HepG2 (cell line): ENCODE measurements at regions not wholly inside any gene's neighbourhood (a gene's known extent, or its start where the extent isn't known, plus 50 kb on each side); places are given as distances from the start of the nearest gene placed in this dataset.

ENCODE experiments used
- ATAC-seq: fragments of 200-7000 bp; cut with Tn5 transposase; 3 replicates; pipeline ENCODE4 v1.9.1; 2020; ENCODE audit warnings: mild to moderate bottlenecking, moderate library complexity
- BruUV-seq: library from RNA; stranded (reverse); fragments of 400-500 nt; replicated peaks from 2 replicates; lab custom pipeline; 2021; lab: Mats Ljungman, UMichigan
- CTCF ChIA-PET: fragments of 300-600 bp; formaldehyde crosslinking; extraction: SDS; loops from one replicate; lab custom pipeline; 2021; ENCODE audit warnings: low total read pairs, inconsistent platforms, low intra/inter-chr PET ratio; lab: Yijun Ruan, JAX
- POLR2A ChIA-PET: fragments of 350-600 bp; sonication (Branson Sonifier 250); formaldehyde crosslinking; loops from one replicate; lab custom pipeline; 2020; ENCODE audit warnings: antibody characterized with exemption, inconsistent platforms; lab: Yijun Ruan, JAX
- DNase-seq: peaks from one replicate; pipeline ENCODE4 v3.0.0-alpha.2; 2015; ENCODE audit warnings: low spot score
- FAIRE-seq: peaks from 3 replicates; lab custom pipeline; 2011; peaks lifted over from hg19 to GRCh38; lab: Jason Lieb, UNC
- H2AFZ ChIP-seq: one replicate; pipeline ENCODE4 v1.6.1; 2011; ENCODE audit warnings: low read length, inconsistent platforms
- H3K27ac ChIP-seq: fragments of 300-600 bp; 3 replicates; pipeline ENCODE4 v1.8.0; 2011; ENCODE audit warnings: mixed run types, mild to moderate bottlenecking, mixed read lengths, low read length, inconsistent platforms; ENCODE audit not compliant: insufficient read depth; ENCODE audit errors: extremely low read length
- H3K27me3 ChIP-seq, 2 experiments: fragments of 200-600 bp in 1 of 2; 2 replicates in 1 of 2; 3 replicates in 1 of 2; pipeline versions ENCODE4 v1.6.0 to v1.8.0; 2011; ENCODE audit warnings: low read length in 2 of 2, mild to moderate bottlenecking in 2 of 2, moderate library complexity in 2 of 2, inconsistent platforms in 1 of 2; ENCODE audit not compliant: insufficient read depth in 2 of 2, control insufficient read depth in 1 of 2
- H3K36me3 ChIP-seq, 2 experiments: fragments of 200-600 bp in 1 of 2; replicated peaks in 1 of 2; 2 replicates in 1 of 2; 3 replicates in 1 of 2; pipeline versions ENCODE4 v1.5.1 to v1.8.0; 2011; ENCODE audit warnings: low read length in 2 of 2, inconsistent platforms in 1 of 2; ENCODE audit not compliant: insufficient read depth in 2 of 2, control insufficient read depth in 1 of 2
- H3K4me1 ChIP-seq: 2 replicates; pipeline ENCODE4 v1.5.1; 2012; ENCODE audit warnings: low read length, inconsistent platforms; ENCODE audit not compliant: insufficient read depth
- H3K4me2 ChIP-seq: 2 replicates; pipeline ENCODE4 v1.6.0; 2011; ENCODE audit warnings: low read depth, low read length, inconsistent platforms
- H3K4me3 ChIP-seq, 3 experiments: fragments of 200-600 bp in 1 of 3; sonication (generic), shearing (Covaris generic) in 1 of 3; replicated peaks in 1 of 3; 2 replicates each; pipeline ENCODE4 v1.5.1; 2011 to 2016; ENCODE audit warnings: low read length in 3 of 3, inconsistent platforms in 2 of 3, low read depth in 2 of 3, mild to moderate bottlenecking in 2 of 3, control low read depth in 1 of 3, mixed read lengths in 1 of 3; ENCODE audit not compliant: insufficient read depth in 1 of 3
- H3K79me2 ChIP-seq: one replicate; pipeline ENCODE4 v1.6.1; 2011; ENCODE audit warnings: low read length, inconsistent platforms; ENCODE audit not compliant: insufficient read depth
- H3K9ac ChIP-seq: 2 replicates; pipeline ENCODE4 v1.6.0; 2011; ENCODE audit warnings: mild to moderate bottlenecking, low read depth, low read length, inconsistent platforms; ENCODE audit not compliant: insufficient read depth
- H3K9me3 ChIP-seq: 2 replicates; pipeline ENCODE4 v1.5.1; 2012; ENCODE audit warnings: mild to moderate bottlenecking, low read length
- H4K20me1 ChIP-seq: 2 replicates; pipeline ENCODE4 v1.6.0; 2011; ENCODE audit warnings: inconsistent platforms, mild to moderate bottlenecking, low read length, moderate library complexity; ENCODE audit not compliant: insufficient read depth
- ADNP ChIP-seq: sonication (generic); formaldehyde crosslinking; IDR thresholded peaks from 2 replicates; pipeline ENCODE4 v1.4.0; 2020; ENCODE audit warnings: missing genetic modification reagents
- FLYWCH1 ChIP-seq: sonication (generic); formaldehyde crosslinking; IDR thresholded peaks from 2 replicates; pipeline ENCODE4 v1.8.1; 2023; ENCODE audit warnings: mild to moderate bottlenecking, missing genetic modification reagents
- FOSL1 ChIP-seq: sonication (generic); formaldehyde crosslinking; IDR thresholded peaks from 2 replicates; pipeline ENCODE4 v1.9.0; 2021; ENCODE audit warnings: missing genetic modification reagents, borderline replicate concordance
- KLF11 ChIP-seq: IDR thresholded peaks from 2 replicates; pipeline ENCODE4 v1.6.1; 2016; ENCODE audit warnings: missing compliant biosample characterization
- SMAD3 ChIP-seq: sonication (generic); formaldehyde crosslinking; IDR thresholded peaks from 2 replicates; pipeline ENCODE4 v1.4.0; 2020; ENCODE audit warnings: missing genetic modification reagents
- SSRP1 ChIP-seq: IDR thresholded peaks from 2 replicates; pipeline ENCODE4 v1.6.1; 2016; ENCODE audit warnings: control low read depth
- ZNF232 ChIP-seq: sonication (generic); formaldehyde crosslinking; IDR thresholded peaks from 2 replicates; pipeline ENCODE4 v1.4.0; 2020; ENCODE audit warnings: missing genetic modification reagents, borderline replicate concordance
- ZNF441 ChIP-seq: sonication (generic); formaldehyde crosslinking; IDR thresholded peaks from 2 replicates; pipeline ENCODE4 v1.7.0; 2021; ENCODE audit warnings: missing genetic modification reagents, borderline replicate concordance
- ZNF782 ChIP-seq: sonication (generic); formaldehyde crosslinking; IDR thresholded peaks from 2 replicates; pipeline ENCODE4 v1.4.0; 2020; ENCODE audit warnings: missing genetic modification reagents, mild to moderate bottlenecking, borderline replicate concordance
- ZNF839 ChIP-seq: sonication (generic); formaldehyde crosslinking; IDR thresholded peaks from 2 replicates; pipeline ENCODE4 v1.4.0; 2020; ENCODE audit warnings: missing genetic modification reagents, mild to moderate bottlenecking, borderline replicate concordance
- ZSCAN9 ChIP-seq: IDR thresholded peaks from 2 replicates; pipeline ENCODE4 v1.6.1; 2016; ENCODE audit warnings: borderline replicate concordance
- WGBS: methylation state at CpG from one replicate; pipeline ENCODE4 v1.1.6; 2017; ENCODE audit warnings: low lambda C conversion rate; 5-methylcytosine and 5-hydroxymethylcytosine counted together
- in situ Hi-C: cut with HindIII; loops from 2 replicates; pipeline ENCODE4 v1.10.0; 2017; ENCODE audit warnings: low pct_unique_long_range_greater_than_20kb; ENCODE audit not compliant: extremely low pct_ligation_motif_present
- intact Hi-C: fragments of 100-400 bp; cut with micrococcal nuclease; formaldehyde crosslinking; loops from one replicate; pipeline ENCODE4 v1.10.0; 2022; ENCODE audit not compliant: unreplicated experiment
- TF ChIP-seq, protein P1 (sequence below): IDR thresholded peaks from 2 replicates; pipeline ENCODE4 v1.6.1; 2016
- TF ChIP-seq, protein P2 (sequence below): sonication (generic); formaldehyde crosslinking; IDR thresholded peaks from 2 replicates; pipeline ENCODE4 v1.9.0; 2021; ENCODE audit warnings: missing genetic modification reagents, mild to moderate bottlenecking, borderline replicate concordance
- TF ChIP-seq, protein P3 (sequence below): sonication (generic); formaldehyde crosslinking; IDR thresholded peaks from 2 replicates; pipeline ENCODE4 v1.4.0; 2020; ENCODE audit warnings: missing genetic modification reagents
- TF ChIP-seq, protein P4 (sequence below): sonication (generic); formaldehyde crosslinking; IDR thresholded peaks from 2 replicates; pipeline ENCODE4 v1.5.0; 2020; ENCODE audit warnings: missing genetic modification reagents
- TF ChIP-seq, protein P5 (sequence below): sonication (generic); formaldehyde crosslinking; IDR thresholded peaks from 2 replicates; pipeline ENCODE4 v1.4.0; 2020; ENCODE audit warnings: mild to moderate bottlenecking, missing genetic modification reagents

DNA sequence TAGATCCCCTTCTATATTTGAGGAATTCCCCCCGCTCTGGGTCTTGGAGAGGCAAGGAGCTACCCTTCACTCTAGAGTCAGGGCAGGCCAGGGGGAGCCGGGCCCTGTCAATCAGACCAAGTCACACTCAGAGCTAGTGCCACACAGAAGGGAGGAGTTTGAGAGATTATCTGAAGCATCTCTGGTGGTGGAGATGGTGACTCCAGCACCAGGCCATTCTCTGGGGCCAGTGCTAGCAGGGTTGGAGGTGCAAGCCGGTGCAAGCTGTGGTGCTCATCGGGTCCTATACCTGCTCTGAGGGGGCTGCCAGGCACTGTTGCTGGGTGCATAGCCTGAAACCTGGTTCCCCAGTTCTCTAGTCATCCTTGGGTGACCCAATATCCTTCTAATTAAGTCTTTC lies 201.2 kb downstream of the COPRS start:
- DNase-seq (no peak), ATAC-seq (no peak), FAIRE-seq (no peak)
- Histone ChIP-seq H3K36me3 (no peaks in the 10 kb centered on the region), H3K9me3 (peaks cover 4% of the 10 kb centered on the region), H3K4me1 (no peaks in the 10 kb centered on the region), H3K27me3 (peaks cover 0 to 9% of the 10 kb centered on the region in 2 experiments; a peak in 3 of 5 replicates), H4K20me1 (no peaks in the 10 kb centered on the region), H3K9ac (no peak overlapping the region), H3K79me2 (no peaks in the 10 kb centered on the region), H3K4me2 (no peak overlapping the region), H2AFZ (no peak overlapping the region), H3K27ac (no peak overlapping the region)
- in situ Hi-C loops, result no loop called here
- CTCF ChIA-PET, result no interaction called here
- BruUV-seq, result no TSS peak
- POLR2A ChIA-PET, result no interaction called here
- TF ChIP-seq, protein P1, sequence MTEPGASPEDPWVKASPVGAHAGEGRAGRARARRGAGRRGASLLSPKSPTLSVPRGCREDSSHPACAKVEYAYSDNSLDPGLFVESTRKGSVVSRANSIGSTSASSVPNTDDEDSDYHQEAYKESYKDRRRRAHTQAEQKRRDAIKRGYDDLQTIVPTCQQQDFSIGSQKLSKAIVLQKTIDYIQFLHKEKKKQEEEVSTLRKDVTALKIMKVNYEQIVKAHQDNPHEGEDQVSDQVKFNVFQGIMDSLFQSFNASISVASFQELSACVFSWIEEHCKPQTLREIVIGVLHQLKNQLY (CRISPR knock-in tag), result no peak
- TF ChIP-seq, protein P2, sequence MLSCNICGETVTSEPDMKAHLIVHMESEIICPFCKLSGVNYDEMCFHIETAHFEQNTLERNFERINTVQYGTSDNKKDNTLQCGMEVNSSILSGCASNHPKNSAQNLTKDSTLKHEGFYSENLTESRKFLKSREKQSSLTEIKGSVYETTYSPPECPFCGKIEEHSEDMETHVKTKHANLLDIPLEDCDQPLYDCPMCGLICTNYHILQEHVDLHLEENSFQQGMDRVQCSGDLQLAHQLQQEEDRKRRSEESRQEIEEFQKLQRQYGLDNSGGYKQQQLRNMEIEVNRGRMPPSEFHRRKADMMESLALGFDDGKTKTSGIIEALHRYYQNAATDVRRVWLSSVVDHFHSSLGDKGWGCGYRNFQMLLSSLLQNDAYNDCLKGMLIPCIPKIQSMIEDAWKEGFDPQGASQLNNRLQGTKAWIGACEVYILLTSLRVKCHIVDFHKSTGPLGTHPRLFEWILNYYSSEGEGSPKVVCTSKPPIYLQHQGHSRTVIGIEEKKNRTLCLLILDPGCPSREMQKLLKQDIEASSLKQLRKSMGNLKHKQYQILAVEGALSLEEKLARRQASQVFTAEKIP (CRISPR knock-in tag), result no peak
- TF ChIP-seq ZNF782 (CRISPR knock-in tag) (no peak), FLYWCH1 (CRISPR knock-in tag) (no peak), ZNF232 (CRISPR knock-in tag) (no peak), ZNF441 (no peak), SMAD3 (no peak), ZNF839 (CRISPR knock-in tag) (no peak), ADNP (no peak), ZSCAN9 (CRISPR knock-in tag) (no peak), SSRP1 (no peak), FOSL1 (CRISPR knock-in tag) (no peak), KLF11 (no peak)
- TF ChIP-seq, protein P3, sequence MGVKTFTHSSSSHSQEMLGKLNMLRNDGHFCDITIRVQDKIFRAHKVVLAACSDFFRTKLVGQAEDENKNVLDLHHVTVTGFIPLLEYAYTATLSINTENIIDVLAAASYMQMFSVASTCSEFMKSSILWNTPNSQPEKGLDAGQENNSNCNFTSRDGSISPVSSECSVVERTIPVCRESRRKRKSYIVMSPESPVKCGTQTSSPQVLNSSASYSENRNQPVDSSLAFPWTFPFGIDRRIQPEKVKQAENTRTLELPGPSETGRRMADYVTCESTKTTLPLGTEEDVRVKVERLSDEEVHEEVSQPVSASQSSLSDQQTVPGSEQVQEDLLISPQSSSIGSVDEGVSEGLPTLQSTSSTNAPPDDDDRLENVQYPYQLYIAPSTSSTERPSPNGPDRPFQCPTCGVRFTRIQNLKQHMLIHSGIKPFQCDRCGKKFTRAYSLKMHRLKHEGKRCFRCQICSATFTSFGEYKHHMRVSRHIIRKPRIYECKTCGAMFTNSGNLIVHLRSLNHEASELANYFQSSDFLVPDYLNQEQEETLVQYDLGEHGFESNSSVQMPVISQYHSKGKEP (CRISPR knock-in tag), result no peak
- TF ChIP-seq, protein P4, sequence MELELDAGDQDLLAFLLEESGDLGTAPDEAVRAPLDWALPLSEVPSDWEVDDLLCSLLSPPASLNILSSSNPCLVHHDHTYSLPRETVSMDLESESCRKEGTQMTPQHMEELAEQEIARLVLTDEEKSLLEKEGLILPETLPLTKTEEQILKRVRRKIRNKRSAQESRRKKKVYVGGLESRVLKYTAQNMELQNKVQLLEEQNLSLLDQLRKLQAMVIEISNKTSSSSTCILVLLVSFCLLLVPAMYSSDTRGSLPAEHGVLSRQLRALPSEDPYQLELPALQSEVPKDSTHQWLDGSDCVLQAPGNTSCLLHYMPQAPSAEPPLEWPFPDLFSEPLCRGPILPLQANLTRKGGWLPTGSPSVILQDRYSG (CRISPR knock-in tag), result no peak
- TF ChIP-seq, protein P5, sequence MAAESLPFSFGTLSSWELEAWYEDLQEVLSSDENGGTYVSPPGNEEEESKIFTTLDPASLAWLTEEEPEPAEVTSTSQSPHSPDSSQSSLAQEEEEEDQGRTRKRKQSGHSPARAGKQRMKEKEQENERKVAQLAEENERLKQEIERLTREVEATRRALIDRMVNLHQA (CRISPR knock-in tag), result no peak
- TF ChIP-seq, all 625 proteins: peak for 0
- 7% methylated on average over 2 of the region's 4 CpGs for WGBS
- H3K4me3 ChIP-seq, result no peak overlapping the region
- intact Hi-C loops, result no loop called here
